K562 (cell line): ENCODE measurements at regions not wholly inside any gene's neighbourhood (a gene's known extent, or its start where the extent isn't known, plus 50 kb on each side); places are given as distances from the start of the nearest gene placed in this dataset.
A peak's percentile ranks its signal among the peaks of the same experiment; 100 is the strongest.

Experiments used
- ATAC-seq: fragments of 200-7000 bp; cut with Tn5 transposase; 3 replicates; pipeline ENCODE4 v1.9.1; 2020; ENCODE audit warnings: moderate library complexity
- BruUV-seq: library from RNA; stranded (reverse); fragments of 400-500 nt; replicated peaks from 2 replicates; lab custom pipeline; 2021; lab: Mats Ljungman, UMichigan
- CTCF ChIA-PET: fragments of 300-600 bp; formaldehyde crosslinking; extraction: SDS; loops from one replicate; lab custom pipeline; 2021; ENCODE audit warnings: low intra/inter-chr PET ratio; lab: Yijun Ruan, JAX
- POLR2A ChIA-PET: fragments of 300-600, 350-650 bp; sonication (Branson Sonifier 250); formaldehyde crosslinking; extraction: SDS; loops from one replicate; lab custom pipeline; 2021; ENCODE audit warnings: antibody characterized with exemption, inconsistent platforms; lab: Yijun Ruan, JAX
- DNase-seq, 4 experiments: peaks; one replicate each; pipeline versions ENCODE4 v3.0.0 to v3.0.0-alpha.2; 2011 to 2018; ENCODE audit warnings: low spot score in 3 of 4, mixed read lengths in 3 of 4; ENCODE audit errors: extremely low read depth in 1 of 4
- FAIRE-seq: peaks from 2 replicates; lab custom pipeline; 2011; peaks lifted over from hg19 to GRCh38; lab: Jason Lieb, UNC
- H2AFZ ChIP-seq: 2 replicates; pipeline ENCODE4 v1.6.0; 2011; ENCODE audit warnings: low read depth, low read length, control low read depth, inconsistent platforms
- H3K27ac ChIP-seq: fragments of 200-600 bp; 3 replicates; pipeline ENCODE4 v1.8.0; 2011; ENCODE audit warnings: low read depth, mild to moderate bottlenecking, control low read depth, inconsistent platforms, low read length, moderate library complexity, mixed read lengths; ENCODE audit errors: extremely low read depth
- H3K27me3 ChIP-seq, 2 experiments: fragments of 300-600 bp in 1 of 2; 2 replicates in 1 of 2; 3 replicates in 1 of 2; pipeline versions ENCODE4 v1.6.0 to v1.8.0; 2011; ENCODE audit warnings: inconsistent platforms in 2 of 2, low read length in 2 of 2, mild to moderate bottlenecking in 1 of 2, mixed read lengths in 1 of 2, moderate library complexity in 1 of 2; ENCODE audit not compliant: control insufficient read depth in 2 of 2, insufficient read depth in 2 of 2
- H3K36me3 ChIP-seq: fragments of 300-600 bp; 3 replicates; pipeline ENCODE4 v1.8.0; 2011; ENCODE audit warnings: mild to moderate bottlenecking, low read length, inconsistent platforms; ENCODE audit not compliant: control insufficient read depth, insufficient read depth
- H3K4me1 ChIP-seq, 2 experiments: fragments of 200-600 bp in 1 of 2; replicated peaks in 1 of 2; 2 replicates in 1 of 2; 3 replicates in 1 of 2; pipeline versions ENCODE4 v1.5.1 to v1.8.0; 2011; ENCODE audit warnings: inconsistent platforms in 2 of 2, low read length in 2 of 2, mild to moderate bottlenecking in 1 of 2, mixed read lengths in 1 of 2, moderate library complexity in 1 of 2; ENCODE audit not compliant: control insufficient read depth in 2 of 2, insufficient read depth in 2 of 2
- H3K4me2 ChIP-seq: 2 replicates; pipeline ENCODE4 v1.6.1; 2011; ENCODE audit warnings: low read length, control low read depth, inconsistent platforms, mixed read lengths; ENCODE audit not compliant: insufficient read depth
- H3K4me3 ChIP-seq: fragments of 200-600 bp; sonication (generic), shearing (Covaris generic); 2 replicates; pipeline ENCODE4 v1.5.1; 2016; ENCODE audit warnings: control low read depth, inconsistent platforms
- H3K79me2 ChIP-seq: fragments of 200-600 bp; 3 replicates; pipeline ENCODE4 v1.8.0; 2011; ENCODE audit warnings: low read length, inconsistent platforms; ENCODE audit not compliant: control insufficient read depth, insufficient read depth
- H3K9ac ChIP-seq, 2 experiments: 2 replicates each; pipeline versions ENCODE4 v1.6.0 to v1.6.1; 2011; ENCODE audit warnings: low read depth in 2 of 2, low read length in 2 of 2, control low read depth in 1 of 2, inconsistent platforms in 1 of 2, mild to moderate bottlenecking in 1 of 2, mixed read lengths in 1 of 2; ENCODE audit not compliant: insufficient read depth in 1 of 2
- H3K9me1 ChIP-seq: one replicate; pipeline ENCODE4 v1.6.0; 2011; ENCODE audit warnings: inconsistent platforms, mild to moderate bottlenecking, low read length, moderate library complexity; ENCODE audit not compliant: control insufficient read depth, insufficient read depth
- H3K9me3 ChIP-seq: replicated peaks from 2 replicates; pipeline ENCODE4 v1.5.1; 2011; ENCODE audit warnings: low read depth, low read length, inconsistent platforms; ENCODE audit not compliant: control insufficient read depth, insufficient read depth
- H4K20me1 ChIP-seq: replicated peaks from 2 replicates; pipeline ENCODE4 v1.6.1; 2011; ENCODE audit warnings: low read length, inconsistent platforms, mixed read lengths; ENCODE audit not compliant: control insufficient read depth, insufficient read depth
- RAD21 ChIP-seq, 2 experiments: fragments of 250-450 bp in 1 of 2; fragments of 450-650 bp in 1 of 2; sonication (Bioruptor Pico) in 1 of 2; formaldehyde crosslinking in 1 of 2; IDR thresholded peaks in 1 of 2; conservative IDR thresholded peaks in 1 of 2; 2 replicates each; pipeline versions ENCODE4 v1.4.0 to v1.8.0; 2020 to 2022; ENCODE audit warnings: mild to moderate bottlenecking in 2 of 2, moderate library complexity in 1 of 2
- WGBS: fragments of 100-300 bp; shearing (Covaris generic); methylation state at CpG from one replicate; pipeline ENCODE4 v1.1.6; 2016; ENCODE audit warnings: low coverage, mixed read lengths; ENCODE audit not compliant: insufficient coverage; ENCODE audit errors: missing lambda C conversion rate; 5-methylcytosine and 5-hydroxymethylcytosine counted together
- in situ Hi-C: fragments of 300-500 bp; cut with MboI; formaldehyde crosslinking; loops from 4 replicates; pipeline ENCODE4 v1.15.0; 2018; ENCODE audit warnings: inconsistent platforms, mixed read lengths
- intact Hi-C: fragments of 100-400 bp; cut with micrococcal nuclease; formaldehyde crosslinking; loops from 2 replicates; pipeline ENCODE4 v1.14.2; 2022
- TF ChIP-seq, protein P1 (sequence below), 3 experiments: fragments of 200-800 bp in 1 of 3; fragments of 250-450 bp in 1 of 3; fragments of 450-650 bp in 1 of 3; sonication (Bioruptor Pico) in 1 of 3; sonication (Bioruptor generic) in 1 of 3; formaldehyde crosslinking in 1 of 3; IDR thresholded peaks; 2 replicates each; pipeline versions ENCODE4 v1.6.1 to v1.8.0; 2016 to 2022; ENCODE audit warnings: mild to moderate bottlenecking in 2 of 3, missing genetic modification characterization in 2 of 3, missing compliant biosample characterization in 1 of 3, moderate library complexity in 1 of 3

DNA sequence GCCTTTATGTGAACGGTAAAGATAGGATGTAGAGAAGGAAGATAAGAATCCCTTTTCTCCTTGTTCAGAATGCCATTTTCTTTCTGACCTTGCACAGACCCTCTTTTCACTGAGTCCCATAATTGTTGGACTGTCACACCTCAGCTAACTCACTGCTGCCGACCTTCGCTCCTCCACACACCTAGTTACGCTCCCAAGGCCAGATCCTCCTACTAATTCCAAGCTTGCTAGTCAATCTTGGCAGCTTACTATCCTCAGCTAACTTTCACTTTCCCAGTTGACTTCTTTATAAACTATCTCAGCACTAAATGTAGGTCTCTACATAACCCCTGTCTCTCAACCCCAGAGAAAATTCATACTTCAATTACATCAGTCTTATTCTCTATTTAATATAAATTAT, 471.8 kb upstream of the PRMT6 start:
- POLR2A ChIA-PET, result no interaction called here
- intact Hi-C loops (no loop called here), in situ Hi-C loops (no loop called here)
- Histone ChIP-seq H3K79me2 (no peaks in the 10 kb centered on the region), H3K9me3 (no peaks in the 10 kb centered on the region), H3K4me1 (no peaks in the 10 kb centered on the region), H2AFZ (no peak overlapping the region), H3K4me3 (no peak overlapping the region), H3K4me2 (no peak overlapping the region), H3K36me3 (no peaks in the 10 kb centered on the region), H3K9me1 (no peaks in the 10 kb centered on the region), H3K9ac (no peak overlapping the region), H4K20me1 (no peaks in the 10 kb centered on the region), H3K27ac (no peak overlapping the region), H3K27me3 (no peaks in the 10 kb centered on the region)
- WGBS, result 3% methylated on average over 4 of the region's 4 CpGs
- no peak for DNase-seq
- CTCF ChIA-PET, result no interaction called here
- no peak for ATAC-seq
- no peak for FAIRE-seq
- TF ChIP-seq RAD21 (CRISPR knock-in tag; conservative IDR thresholded peaks at IDR 0.05 in 1 of 2, IDR thresholded peaks at IDR 0.05 in 1 of 2), result no peak
- TF ChIP-seq, protein P1, sequence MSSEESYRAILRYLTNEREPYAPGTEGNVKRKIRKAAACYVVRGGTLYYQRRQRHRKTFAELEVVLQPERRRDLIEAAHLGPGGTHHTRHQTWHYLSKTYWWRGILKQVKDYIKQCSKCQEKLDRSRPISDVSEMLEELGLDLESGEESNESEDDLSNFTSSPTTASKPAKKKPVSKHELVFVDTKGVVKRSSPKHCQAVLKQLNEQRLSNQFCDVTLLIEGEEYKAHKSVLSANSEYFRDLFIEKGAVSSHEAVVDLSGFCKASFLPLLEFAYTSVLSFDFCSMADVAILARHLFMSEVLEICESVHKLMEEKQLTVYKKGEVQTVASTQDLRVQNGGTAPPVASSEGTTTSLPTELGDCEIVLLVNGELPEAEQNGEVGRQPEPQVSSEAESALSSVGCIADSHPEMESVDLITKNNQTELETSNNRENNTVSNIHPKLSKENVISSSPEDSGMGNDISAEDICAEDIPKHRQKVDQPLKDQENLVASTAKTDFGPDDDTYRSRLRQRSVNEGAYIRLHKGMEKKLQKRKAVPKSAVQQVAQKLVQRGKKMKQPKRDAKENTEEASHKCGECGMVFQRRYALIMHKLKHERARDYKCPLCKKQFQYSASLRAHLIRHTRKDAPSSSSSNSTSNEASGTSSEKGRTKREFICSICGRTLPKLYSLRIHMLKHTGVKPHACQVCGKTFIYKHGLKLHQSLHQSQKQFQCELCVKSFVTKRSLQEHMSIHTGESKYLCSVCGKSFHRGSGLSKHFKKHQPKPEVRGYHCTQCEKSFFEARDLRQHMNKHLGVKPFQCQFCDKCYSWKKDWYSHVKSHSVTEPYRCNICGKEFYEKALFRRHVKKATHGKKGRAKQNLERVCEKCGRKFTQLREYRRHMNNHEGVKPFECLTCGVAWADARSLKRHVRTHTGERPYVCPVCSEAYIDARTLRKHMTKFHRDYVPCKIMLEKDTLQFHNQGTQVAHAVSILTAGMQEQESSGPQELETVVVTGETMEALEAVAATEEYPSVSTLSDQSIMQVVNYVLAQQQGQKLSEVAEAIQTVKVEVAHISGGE (CRISPR knock-in tag; IDR thresholded peaks at IDR 0.05), result peak in 1 of 3 experiments; percentile 27; a peak in 1 of 6 replicates
- no TSS peak for BruUV-seq
